Peyer's patch (tissue), 4 donors: ENCODE measurements at regions not wholly inside any gene's neighbourhood (a gene's known extent, or its start where the extent isn't known, plus 50 kb on each side); places are given as distances from the start of the nearest gene placed in this dataset.

Experiments
- DNase-seq, 3 donors: peaks; one replicate each; pipeline ENCODE4 v3.0.0-alpha.2; 2017 to 2019
- H3K27ac ChIP-seq, 4 donors: fragments of 200-600 bp; sonication (generic); one replicate each; pipeline ENCODE4 v1.5.1; 2016 to 2019
- H3K27me3 ChIP-seq, 2 donors: fragments of 200-600 bp; sonication (generic); one replicate each; pipeline ENCODE4 v1.5.1; 2019
- H3K36me3 ChIP-seq, 3 donors: fragments of 200-600 bp; sonication (generic); one replicate each; pipeline ENCODE4 v1.5.1; 2016 to 2019
- H3K4me1 ChIP-seq, 4 donors: fragments of 200-600 bp; sonication (generic); one replicate each; pipeline ENCODE4 v1.5.1; 2016 to 2019
- H3K4me3 ChIP-seq, 4 donors: fragments of 200-600 bp; sonication (generic); 1 replicate in 3 of 4; 2 replicates in 1 of 4; pipeline ENCODE4 v1.5.1; 2016 to 2019; ENCODE audit warnings: mild to moderate bottlenecking in 1 of 4
- H3K9me3 ChIP-seq, 4 donors: fragments of 200-600 bp; sonication (generic); one replicate each; pipeline ENCODE4 v1.5.1; 2016 to 2019; ENCODE audit warnings: mild to moderate bottlenecking in 1 of 4
- POLR2A ChIP-seq, 2 donors: fragments of 450-650 bp; IDR thresholded peaks; one replicate each; pipeline ENCODE4 v1.5.1; 2017; ENCODE audit warnings: antibody characterized with exemption in 2 of 2, mild to moderate bottlenecking in 2 of 2, moderate library complexity in 2 of 2
- TF ChIP-seq, protein P1 (sequence below), 6 experiments: fragments of 450-650 bp in 4 of 6; fragments of 200-600 bp in 2 of 6; sonication (generic) in 1 of 6; IDR thresholded peaks; one replicate each; pipeline ENCODE4 v1.5.1; 2017 to 2019; ENCODE audit warnings: antibody characterized with exemption in 6 of 6, mild to moderate bottlenecking in 3 of 6, moderate library complexity in 1 of 6

DNA sequence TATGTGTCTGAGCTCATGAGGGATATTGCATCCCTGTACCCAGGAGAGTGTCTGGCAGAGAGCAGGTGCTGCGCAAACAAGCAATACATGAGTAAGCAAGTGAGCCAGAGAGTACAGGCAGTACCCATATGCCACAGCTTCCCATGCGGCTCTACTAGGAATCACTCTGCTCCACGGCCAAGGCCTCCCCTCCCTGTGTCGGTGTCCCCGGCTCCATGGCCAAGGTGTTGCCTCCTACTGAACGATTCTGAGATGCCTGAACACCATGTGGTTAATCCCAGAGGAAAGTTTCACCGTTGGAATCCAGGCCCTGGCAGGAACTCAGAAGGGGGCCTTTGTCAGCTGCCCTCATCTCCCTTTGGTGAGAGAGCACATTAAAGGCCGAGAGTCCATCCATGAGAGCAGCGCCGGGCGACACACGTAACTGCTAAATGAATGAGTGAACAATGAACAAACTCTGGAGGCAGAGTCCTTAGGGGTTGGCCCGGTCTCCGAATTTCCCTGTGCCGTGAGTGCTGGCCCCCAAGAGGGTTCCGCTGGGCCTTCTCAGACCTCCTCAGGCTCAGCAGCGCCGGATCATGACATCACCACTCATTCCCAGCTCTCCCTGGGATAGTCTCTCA, 136.0 kb upstream of the FAM20C start:
- DNase-seq = peak in 1 of 3 donors; percentile 43
- no peaks in the 10 kb centered on the region for H3K27me3 ChIP-seq
- no peak for TF ChIP-seq POLR2A (IDR thresholded peaks at IDR 0.05)
- TF ChIP-seq, protein P1, sequence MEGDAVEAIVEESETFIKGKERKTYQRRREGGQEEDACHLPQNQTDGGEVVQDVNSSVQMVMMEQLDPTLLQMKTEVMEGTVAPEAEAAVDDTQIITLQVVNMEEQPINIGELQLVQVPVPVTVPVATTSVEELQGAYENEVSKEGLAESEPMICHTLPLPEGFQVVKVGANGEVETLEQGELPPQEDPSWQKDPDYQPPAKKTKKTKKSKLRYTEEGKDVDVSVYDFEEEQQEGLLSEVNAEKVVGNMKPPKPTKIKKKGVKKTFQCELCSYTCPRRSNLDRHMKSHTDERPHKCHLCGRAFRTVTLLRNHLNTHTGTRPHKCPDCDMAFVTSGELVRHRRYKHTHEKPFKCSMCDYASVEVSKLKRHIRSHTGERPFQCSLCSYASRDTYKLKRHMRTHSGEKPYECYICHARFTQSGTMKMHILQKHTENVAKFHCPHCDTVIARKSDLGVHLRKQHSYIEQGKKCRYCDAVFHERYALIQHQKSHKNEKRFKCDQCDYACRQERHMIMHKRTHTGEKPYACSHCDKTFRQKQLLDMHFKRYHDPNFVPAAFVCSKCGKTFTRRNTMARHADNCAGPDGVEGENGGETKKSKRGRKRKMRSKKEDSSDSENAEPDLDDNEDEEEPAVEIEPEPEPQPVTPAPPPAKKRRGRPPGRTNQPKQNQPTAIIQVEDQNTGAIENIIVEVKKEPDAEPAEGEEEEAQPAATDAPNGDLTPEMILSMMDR (IDR thresholded peaks at IDR 0.05) = no peak

DNA sequence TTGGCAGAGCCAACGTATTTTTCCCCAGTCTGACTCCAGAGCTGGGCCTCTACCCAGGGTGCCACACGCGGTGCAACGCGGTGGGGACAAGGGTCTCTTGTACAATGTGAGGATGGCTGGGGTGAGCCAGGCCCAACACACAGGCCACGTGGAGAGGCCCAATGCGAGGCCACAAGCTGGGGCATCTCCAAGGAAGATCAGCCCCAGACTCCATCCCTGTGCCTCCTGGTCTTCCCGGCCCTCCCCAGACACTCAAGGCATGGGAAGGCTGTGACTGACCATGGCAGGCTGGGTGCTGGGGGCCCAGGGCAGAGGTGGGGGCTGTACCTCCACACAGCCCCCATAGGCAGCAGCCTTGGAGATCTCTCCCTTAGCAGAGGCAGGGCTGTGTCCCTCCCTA, 135.3 kb upstream of the FAM20C start:
- DNase-seq = peak in 1 of 3 donors; percentile 27
- no peaks in the 10 kb centered on the region for H3K9me3 ChIP-seq
- H3K36me3 ChIP-seq = no peaks in the 10 kb centered on the region
- no peaks in the 10 kb centered on the region for H3K27me3 ChIP-seq
- no peak overlapping the region for H3K4me3 ChIP-seq
- H3K4me1 ChIP-seq = no peaks in the 10 kb centered on the region
- H3K27ac ChIP-seq = no peak overlapping the region
- no peak for TF ChIP-seq POLR2A (IDR thresholded peaks at IDR 0.05)
- TF ChIP-seq, protein P1 (IDR thresholded peaks at IDR 0.05) = no peak

More for the DNA sequence above, 136.0 kb upstream of the FAM20C start:
- H3K4me1 ChIP-seq = no peaks in the 10 kb centered on the region
- no peaks in the 10 kb centered on the region for H3K36me3 ChIP-seq
- no peak overlapping the region for H3K27ac ChIP-seq
- H3K9me3 ChIP-seq = no peaks in the 10 kb centered on the region
- H3K4me3 ChIP-seq = no peak overlapping the region

DNA sequence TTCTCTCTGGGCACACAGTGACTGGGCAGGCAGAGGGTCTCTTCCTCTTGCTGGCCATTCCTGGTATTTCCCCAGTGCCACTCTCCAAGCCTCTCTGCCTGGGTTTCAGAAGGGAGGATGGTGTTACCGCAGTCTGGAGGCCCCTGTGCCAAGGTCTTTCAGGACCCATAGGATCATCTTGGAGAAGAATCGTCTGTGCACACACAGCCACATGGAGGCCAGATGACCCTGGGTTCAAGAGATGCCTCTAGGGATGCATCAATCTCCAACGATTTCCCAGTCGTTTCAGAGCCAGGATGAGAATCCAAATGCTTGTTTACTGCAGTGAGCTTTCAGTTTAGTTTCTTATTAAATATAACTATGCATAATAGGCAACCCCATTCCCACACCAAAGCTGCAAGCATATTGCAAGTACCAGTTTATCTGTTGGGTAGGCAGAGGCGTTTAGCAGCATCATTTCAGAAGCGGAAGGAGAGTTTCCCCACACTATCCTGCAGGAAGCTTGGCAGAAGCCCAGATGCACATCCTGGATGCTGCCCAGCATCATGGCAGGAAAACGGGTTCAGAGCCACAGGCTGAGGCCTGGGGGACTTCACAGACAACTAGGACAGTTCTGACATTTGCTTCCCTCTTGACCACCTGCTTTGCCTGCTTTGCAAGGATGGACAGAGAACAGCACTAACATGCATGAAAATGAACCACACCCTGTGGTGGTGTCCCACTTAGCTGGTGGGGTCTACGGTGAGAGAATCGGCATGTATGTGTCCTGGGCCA, 134.7 kb upstream of the FAM20C start:
- H3K27me3 ChIP-seq = no peaks in the 10 kb centered on the region
- no peak overlapping the region for H3K27ac ChIP-seq
- no peaks in the 10 kb centered on the region for H3K9me3 ChIP-seq
- no peaks in the 10 kb centered on the region for H3K36me3 ChIP-seq
- peak in 1 of 3 donors; percentile 29 for DNase-seq
- H3K4me3 ChIP-seq = no peak overlapping the region
- no peaks in the 10 kb centered on the region for H3K4me1 ChIP-seq
- no peak for TF ChIP-seq POLR2A (IDR thresholded peaks at IDR 0.05)
- TF ChIP-seq, protein P1 (IDR thresholded peaks at IDR 0.05) = no peak

DNA sequence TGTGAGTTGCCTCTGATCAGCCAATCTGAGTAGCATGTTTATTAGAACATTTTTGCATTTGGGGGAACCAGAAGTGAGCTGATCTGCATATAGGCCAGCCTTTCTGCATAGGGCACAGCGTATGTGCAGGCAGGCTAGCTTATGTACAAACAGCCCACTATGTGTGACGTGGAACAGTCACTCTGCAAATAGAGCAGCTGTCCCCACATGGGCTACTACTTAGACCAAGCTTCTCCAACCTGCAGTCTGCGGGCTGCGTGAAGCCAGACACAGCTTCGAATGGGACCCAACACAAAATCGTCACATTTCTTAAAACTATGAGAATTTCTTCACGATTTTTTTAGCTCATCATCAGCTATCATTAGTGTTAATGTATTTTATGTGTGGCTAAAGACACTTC, 134.1 kb upstream of the FAM20C start:
- Histone ChIP-seq H3K4me1 (no peaks in the 10 kb centered on the region), H3K27ac (no peak overlapping the region), H3K9me3 (no peaks in the 10 kb centered on the region), H3K36me3 (no peaks in the 10 kb centered on the region), H3K27me3 (no peaks in the 10 kb centered on the region), H3K4me3 (no peak overlapping the region)
- DNase-seq = peak in 1 of 3 donors; percentile 27
- no peak for TF ChIP-seq POLR2A (IDR thresholded peaks at IDR 0.05)
- TF ChIP-seq, protein P1 (IDR thresholded peaks at IDR 0.05) = no peak

DNA sequence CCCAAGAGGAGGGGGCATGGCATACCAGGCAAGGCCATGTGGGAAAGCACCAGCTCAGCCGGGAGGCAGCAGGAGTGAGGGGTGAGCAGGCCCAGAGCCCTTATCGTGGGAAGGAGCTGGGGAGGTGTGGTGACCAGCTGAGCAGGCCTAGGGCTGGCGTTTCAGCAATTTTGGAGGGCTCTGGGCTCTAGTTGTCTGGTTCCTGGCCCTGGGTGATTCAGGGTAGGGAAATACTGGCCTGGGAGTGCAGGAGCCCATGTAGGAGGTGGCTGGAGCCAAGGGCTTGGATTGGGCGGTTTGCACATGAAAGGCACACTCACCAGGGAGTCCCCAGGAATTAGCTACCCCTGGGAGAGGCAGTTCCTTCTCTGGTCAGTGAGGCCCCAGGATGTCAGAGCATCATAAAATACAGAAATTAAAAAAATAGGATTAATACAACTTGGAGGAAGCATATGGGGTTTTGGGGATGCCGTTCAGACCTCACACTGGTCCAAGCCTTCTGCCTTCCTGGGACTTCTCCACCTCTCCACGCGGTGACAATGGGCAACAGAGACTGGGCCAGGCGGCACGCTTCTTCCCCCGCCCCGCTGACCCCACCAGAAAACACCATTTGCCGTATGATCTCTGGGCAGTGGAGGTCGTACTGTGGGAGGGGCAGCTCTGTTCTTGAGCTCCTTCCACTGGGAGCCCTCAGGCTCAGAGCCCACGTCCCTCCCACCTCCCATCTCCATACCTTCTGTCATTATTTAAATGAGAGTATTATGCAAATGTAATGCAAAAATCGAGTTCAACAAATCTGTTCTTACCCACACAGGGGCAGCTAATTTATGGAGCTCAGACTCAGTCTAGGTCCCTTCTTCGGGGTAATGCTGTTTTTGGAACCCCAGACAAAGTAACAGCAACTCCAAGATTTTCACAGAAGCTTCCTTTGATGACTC, 133.0 kb upstream of the FAM20C start:
- TF ChIP-seq, protein P1 (IDR thresholded peaks at IDR 0.05) = no peak
- no peak for TF ChIP-seq POLR2A (IDR thresholded peaks at IDR 0.05)
- peak in 1 of 3 donors; percentile 19 for DNase-seq
- no peaks in the 10 kb centered on the region for H3K27me3 ChIP-seq

More for the DNA sequence above, 133.0 kb upstream of the FAM20C start:
- no peaks in the 10 kb centered on the region for H3K9me3 ChIP-seq
- no peaks in the 10 kb centered on the region for H3K4me1 ChIP-seq
- H3K4me3 ChIP-seq = no peak overlapping the region
- H3K36me3 ChIP-seq = no peaks in the 10 kb centered on the region
- no peak overlapping the region for H3K27ac ChIP-seq
